Tibial nerve (tissue), 4 donors: ENCODE measurements at regions not wholly inside any gene's neighbourhood (a gene's known extent, or its start where the extent isn't known, plus 50 kb on each side); places are given as distances from the start of the nearest gene placed in this dataset.

ENCODE experiments used
- CTCF ChIP-seq, 5 experiments: fragments of 200-600 bp in 3 of 5; fragments of 450-650 bp in 2 of 5; sonication (generic) in 3 of 5; IDR thresholded peaks; one replicate each; pipeline ENCODE4 v1.5.1; 2016 to 2019; ENCODE audit warnings: antibody characterized with exemption in 5 of 5, mild to moderate bottlenecking in 3 of 5, moderate library complexity in 2 of 5
- EP300 ChIP-seq, 2 donors: sonication (generic); formaldehyde crosslinking; IDR thresholded peaks; one replicate each; pipeline ENCODE4 v1.6.1; 2017; ENCODE audit warnings: antibody characterized with exemption in 2 of 2, mild to moderate bottlenecking in 1 of 2
- POLR2A ChIP-seq, 2 donors: fragments of 450-650 bp; IDR thresholded peaks; one replicate each; pipeline ENCODE4 v1.6.1; 2017; ENCODE audit warnings: antibody characterized with exemption in 2 of 2, mild to moderate bottlenecking in 2 of 2, moderate library complexity in 2 of 2

DNA sequence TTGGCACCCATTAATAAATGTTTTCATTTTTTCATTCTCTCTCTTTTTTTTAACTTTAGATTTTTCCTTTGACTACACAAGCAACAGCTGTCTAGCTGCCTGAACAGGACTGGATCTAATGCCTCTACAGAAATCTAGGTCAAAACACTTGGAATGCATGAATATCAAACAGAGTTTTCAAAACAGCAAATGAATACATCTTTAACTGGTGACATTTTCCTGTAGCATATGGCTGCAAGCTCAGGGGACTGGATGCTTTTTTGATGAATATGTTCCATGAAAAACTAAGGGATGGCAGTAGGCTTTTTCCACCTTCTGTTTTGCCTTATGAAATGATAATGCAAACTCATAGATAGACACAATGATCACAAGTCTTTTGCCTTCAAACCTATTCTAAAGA is 661.7 kb downstream of the MCTP2 start:
- TF ChIP-seq EP300 (IDR thresholded peaks at IDR 0.05), result no peak
- no peak for TF ChIP-seq CTCF (IDR thresholded peaks at IDR 0.05)
- no peak for TF ChIP-seq POLR2A (IDR thresholded peaks at IDR 0.05)
